NCI-H2171 treated with DMSO at 0.1 percent for 48 hours (cell line): ENCODE measurements at regions not wholly inside any gene's neighbourhood (a gene's known extent, or its start where the extent isn't known, plus 50 kb on each side); places are given as distances from the start of the nearest gene placed in this dataset.

Experiments used
- DNase-seq: peaks from one replicate; lab custom pipeline; 2025; lab: John Stamatoyannopoulos, UW

GRCh38 chr16:66143415-66143814 lies 223.1 kb upstream of the CDH5 start:
- DNase-seq, result no peak

- DNase-seq, result no peak
Measured at GRCh38 chr16:66141885-66142284, 224.6 kb upstream of the CDH5 start.

DNA sequence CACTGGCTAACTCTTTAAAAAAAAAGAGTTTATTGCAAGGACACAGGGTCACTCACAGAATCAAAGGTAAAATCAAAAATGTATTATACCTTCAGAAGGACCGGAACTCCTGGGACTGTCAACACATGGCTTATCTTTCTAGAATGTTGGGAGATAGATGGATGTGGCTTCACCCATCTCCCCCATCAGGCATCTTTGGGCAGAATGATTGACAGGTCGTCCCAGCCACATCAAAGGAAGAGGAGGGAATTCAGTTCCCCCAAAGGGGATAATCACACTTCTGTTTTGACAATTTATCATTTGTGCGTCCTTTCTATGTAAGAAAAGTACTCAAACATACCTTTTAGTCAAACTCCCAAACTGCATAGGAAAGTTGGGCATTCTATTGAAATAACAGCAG lies 228.6 kb upstream of the CDH5 start:
- DNase-seq, result no peak

- DNase-seq, result no peak
Measured at GRCh38 chr16:66136841-66137240, 229.7 kb upstream of the CDH5 start.

- DNase-seq, result no peak
Measured at GRCh38 chr16:66135838-66136237, 230.7 kb upstream of the CDH5 start.

DNA sequence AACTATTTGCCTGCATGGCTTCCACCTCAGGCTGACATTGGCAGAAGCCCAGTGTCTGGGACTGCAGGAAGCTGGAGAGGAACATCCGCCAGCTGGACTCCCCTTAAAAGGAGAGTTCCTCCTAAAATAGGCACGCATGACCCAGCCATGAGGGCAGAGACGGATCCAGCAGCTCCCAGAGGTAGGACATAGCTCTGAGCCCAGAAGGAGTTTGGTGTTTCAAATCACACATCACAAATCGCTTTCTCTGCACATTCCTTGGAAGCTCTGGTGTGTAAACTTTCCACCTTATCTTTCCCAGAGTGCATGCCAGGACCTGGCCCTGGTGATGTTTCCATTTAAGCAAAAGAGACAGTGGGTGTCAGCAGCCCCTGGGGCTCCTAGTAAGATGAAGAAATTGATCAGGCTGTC lies 231.1 kb upstream of the CDH5 start:
- no peak for DNase-seq

- DNase-seq, result no peak
Measured at GRCh38 chr16:66134875-66135274, 231.6 kb upstream of the CDH5 start.

- no peak for DNase-seq
Measured at GRCh38 chr16:66133643-66134338, 232.7 kb upstream of the CDH5 start.

DNA sequence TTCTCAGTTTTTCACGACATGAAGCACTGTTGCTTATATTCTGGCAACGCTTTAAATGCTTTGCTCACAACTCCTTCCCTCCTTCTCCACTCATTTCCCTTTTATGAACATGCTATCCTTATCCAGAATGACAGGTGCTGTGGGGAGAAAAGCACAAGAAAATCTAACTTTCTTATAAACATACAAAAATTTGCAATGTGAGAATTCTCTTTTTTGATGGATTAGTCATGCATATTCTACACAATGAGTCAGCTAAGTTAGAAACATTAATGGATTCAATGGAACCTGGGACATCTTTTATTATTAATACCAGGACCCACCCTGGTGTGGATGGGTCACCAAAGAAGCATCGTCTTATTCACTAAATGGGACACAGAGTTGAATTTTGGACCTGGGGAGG lies 234.6 kb upstream of the CDH5 start:
- no peak for DNase-seq

GRCh38 chr16:66131156-66131807 lies 235.2 kb upstream of the CDH5 start:
- no peak for DNase-seq

DNA sequence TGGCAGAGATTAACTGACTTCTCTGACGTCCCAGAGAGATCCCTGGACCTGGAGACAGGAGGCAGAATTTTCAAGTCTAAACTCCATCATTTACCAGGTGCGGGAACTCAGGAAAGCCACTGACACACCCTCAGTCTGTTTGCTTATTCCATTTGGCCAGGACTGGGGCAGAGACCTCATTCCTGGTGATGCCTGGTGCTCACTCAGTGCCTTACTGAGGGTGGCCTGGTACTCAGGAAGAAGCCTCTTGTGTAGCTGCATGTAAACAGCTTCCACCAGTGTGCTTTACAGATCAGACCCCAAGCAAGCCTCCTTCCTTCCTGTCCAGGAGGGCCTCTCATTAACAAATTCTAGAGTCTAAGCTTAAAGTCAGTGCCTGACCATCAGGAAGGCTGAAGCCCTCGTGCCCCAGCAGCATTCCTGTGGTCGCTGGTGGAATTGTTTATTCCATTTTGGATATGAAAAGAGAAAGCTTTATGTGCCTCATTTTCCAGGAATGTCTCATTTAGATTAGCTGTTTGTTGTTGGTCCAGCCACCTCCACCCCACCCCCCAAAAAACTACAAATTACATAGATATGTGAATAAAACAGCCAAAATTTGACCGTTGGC lies 236.1 kb upstream of the CDH5 start:
- no peak for DNase-seq

GRCh38 chr16:66129196-66129595 lies 237.3 kb upstream of the CDH5 start:
- DNase-seq, result no peak

DNA sequence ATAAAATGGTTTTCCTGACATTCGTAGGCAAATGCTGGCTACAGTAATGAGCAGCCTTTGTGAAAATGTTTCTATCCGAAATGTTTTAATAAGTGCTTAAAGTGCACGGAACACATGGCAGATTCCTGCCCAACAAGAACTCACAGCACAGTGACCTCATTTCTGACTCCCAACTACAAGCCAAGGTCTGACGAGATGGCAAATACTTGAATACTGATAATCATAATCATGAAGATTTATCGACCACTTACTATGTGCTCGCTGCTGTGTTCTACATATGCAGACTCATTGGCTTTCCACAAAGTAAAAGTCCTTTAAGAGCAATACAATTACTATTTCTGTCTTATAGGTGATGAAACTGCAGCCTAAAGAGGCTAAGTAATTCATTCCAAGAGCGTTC lies 238.1 kb upstream of the CDH5 start:
- DNase-seq, result no peak

GRCh38 chr16:66127459-66128370 lies 238.8 kb upstream of the CDH5 start:
- DNase-seq, result no peak

DNA sequence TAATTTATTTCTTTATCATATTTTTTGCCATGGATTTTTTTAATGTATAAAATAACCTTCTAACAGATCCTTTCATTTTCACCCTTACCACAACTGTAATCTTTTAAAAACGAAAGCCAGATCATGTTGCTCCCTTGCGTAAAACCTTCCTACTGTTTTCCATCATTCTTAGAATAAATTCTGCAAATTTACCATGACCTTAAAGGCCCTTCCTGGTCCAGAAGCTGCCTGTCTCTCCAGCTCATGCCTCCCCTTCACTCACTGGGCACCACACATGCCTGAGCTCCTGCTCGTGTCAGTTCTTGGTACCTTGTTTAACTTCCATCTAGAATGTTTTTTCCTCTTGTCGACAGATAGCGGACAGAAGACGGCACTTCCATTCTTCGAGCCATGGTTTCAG lies 245.0 kb upstream of the CDH5 start:
- no peak for DNase-seq

- DNase-seq, result no peak
Measured at GRCh38 chr16:66120656-66121055, 245.8 kb upstream of the CDH5 start.

DNA sequence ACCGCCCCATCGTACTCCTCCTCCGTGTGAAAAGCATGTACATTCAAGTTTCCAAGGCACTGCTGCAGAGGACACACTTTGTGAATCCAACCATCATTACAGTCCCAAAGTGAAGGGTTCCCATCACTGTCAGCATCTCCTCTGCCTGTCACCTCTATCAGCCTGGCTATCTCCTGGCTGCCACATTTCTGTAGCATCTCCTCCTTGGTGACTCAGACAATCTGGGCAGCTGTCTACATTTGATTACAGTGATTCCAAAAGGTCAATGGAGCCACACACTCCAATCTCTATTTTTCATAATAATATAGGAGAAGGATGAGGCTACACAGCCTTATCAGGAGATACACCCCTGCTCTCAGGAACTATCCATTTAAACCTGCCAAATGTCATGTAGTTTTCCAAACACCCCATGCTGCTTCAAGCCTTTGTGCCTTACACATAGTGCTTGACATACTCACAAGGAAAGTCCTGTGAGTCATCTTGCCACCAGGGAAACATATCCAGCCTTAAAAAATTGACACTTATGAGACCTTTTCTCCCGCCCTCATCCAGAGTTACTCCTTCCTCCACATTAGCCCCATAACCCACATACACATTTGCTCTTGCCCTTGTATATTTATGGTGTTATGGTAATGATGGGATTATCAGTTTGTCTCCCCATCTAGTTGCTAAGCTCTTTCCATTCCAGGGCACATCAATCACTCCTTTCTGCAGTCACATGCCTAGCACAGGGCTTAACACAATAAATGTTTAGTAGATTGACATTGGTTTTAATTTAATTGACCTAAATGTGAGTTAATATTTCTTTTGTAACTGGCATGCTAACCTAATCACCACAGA lies 250.1 kb upstream of the CDH5 start:
- DNase-seq, result no peak

GRCh38 chr16:66115373-66115772 lies 251.1 kb upstream of the CDH5 start:
- no peak for DNase-seq

DNA sequence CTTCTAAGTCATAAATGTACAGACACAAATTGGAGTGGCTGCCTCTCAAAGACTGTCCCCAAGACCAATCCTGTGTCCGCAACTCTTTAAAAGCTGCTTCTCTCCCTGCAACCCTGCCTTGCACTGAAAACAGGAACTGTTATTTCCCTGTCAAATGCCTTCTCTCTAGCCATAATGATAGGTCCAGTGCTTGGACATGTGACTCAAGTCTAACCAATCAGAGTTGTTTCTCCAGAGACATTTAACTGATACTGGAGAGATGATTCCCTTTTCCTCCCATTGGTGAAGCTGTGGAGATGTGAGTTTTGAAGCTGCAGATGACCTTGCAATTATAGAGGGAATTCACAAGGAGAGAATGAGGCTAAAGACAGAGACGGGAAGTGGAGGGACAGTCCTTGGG lies 253.3 kb upstream of the CDH5 start:
- no peak for DNase-seq

DNA sequence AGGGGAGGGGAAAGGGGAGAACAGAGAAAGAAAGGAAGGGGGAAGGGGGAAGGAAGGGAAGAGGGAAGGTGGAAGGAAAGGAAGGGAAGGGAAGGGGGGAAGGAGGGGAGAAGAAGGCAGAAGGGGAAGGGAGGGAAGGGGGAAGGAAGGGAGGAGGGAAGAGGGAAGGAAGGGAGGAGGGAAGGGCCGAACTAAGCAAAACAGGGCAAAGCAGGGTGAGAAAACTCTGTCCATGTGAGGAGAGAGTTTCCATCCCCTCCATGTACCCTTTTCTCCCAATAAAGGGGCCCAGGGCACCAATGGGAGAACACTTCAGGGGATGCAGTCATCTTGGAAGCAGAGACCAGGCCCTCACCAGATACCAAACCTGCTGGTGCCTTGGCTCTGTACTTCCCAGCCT lies 256.8 kb upstream of the CDH5 start:
- no peak for DNase-seq

DNA sequence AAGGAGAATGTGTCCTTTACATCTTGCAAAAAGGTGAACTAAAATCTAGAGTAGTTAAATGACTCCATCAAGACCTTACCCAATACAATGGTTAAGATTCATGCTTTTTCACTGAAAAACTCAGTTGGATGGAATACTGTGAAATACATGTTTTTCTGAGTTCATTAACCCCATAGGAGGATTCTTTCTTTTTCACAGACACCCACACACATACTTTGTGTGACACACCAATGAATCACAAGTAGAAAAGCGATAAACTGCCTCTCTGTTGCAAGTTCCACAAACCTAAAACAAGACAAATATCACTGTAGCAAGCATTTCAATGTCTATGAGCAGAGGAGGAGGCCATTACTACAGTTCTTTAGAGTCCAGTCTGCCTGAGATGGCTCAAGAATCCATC lies 258.8 kb upstream of the CDH5 start:
- DNase-seq, result no peak

GRCh38 chr16:66103211-66103610 lies 263.3 kb upstream of the CDH5 start:
- DNase-seq, result no peak
